ENCODE measurements at regions not wholly inside any gene's neighbourhood (a gene's known extent, or its start where the extent isn't known, plus 50 kb on each side); places are given as distances from the start of the nearest gene placed in this dataset.

GRCh38 chr10:28118985-28119628 is 120.2 kb upstream of the ODAD2 start:
- Histone ChIP-seq H3K27me3 (ENCODE audit: control insufficient read depth, insufficient read depth, low read length) (no peaks in the 10 kb centered on the region), H3K4me3 (ENCODE audit: low read depth, low read length) (no peak overlapping the region), H3K36me3 (ENCODE audit: control insufficient read depth, insufficient read depth, low read length) (no peaks in the 10 kb centered on the region)
- TF ChIP-seq CTCF (IDR thresholded peaks at IDR 0.05; ENCODE audit: insufficient read depth, low read length, severe bottlenecking): no peak
- DNase-seq (ENCODE audit: low read depth) (peak; percentile 19), FAIRE-seq (no peak)

- FAIRE-seq: no peak
- H3K27me3 ChIP-seq (ENCODE audit: control insufficient read depth, insufficient read depth, low read length): no peaks in the 10 kb centered on the region
- DNase-seq (ENCODE audit: low read depth): no peak
- TF ChIP-seq CTCF (IDR thresholded peaks at IDR 0.05; ENCODE audit: insufficient read depth, low read length, severe bottlenecking): no peak
- H3K36me3 ChIP-seq (ENCODE audit: control insufficient read depth, insufficient read depth, low read length): no peaks in the 10 kb centered on the region
- H3K4me3 ChIP-seq (ENCODE audit: low read depth, low read length): no peak overlapping the region
Observed at GRCh38 chr10:28113202-28113601, 114.3 kb upstream of the ODAD2 start.

GRCh38 chr10:28111712-28112111 is 112.8 kb upstream of the ODAD2 start:
- no peak overlapping the region for H3K4me3 ChIP-seq (ENCODE audit: low read depth, low read length)
- no peaks in the 10 kb centered on the region for H3K36me3 ChIP-seq (ENCODE audit: control insufficient read depth, insufficient read depth, low read length)
- DNase-seq (ENCODE audit: low read depth) (no peak), FAIRE-seq (no peak)
- H3K27me3 ChIP-seq (ENCODE audit: control insufficient read depth, insufficient read depth, low read length): no peaks in the 10 kb centered on the region
- TF ChIP-seq CTCF (IDR thresholded peaks at IDR 0.05; ENCODE audit: insufficient read depth, low read length, severe bottlenecking): no peak

- H3K27me3 ChIP-seq (ENCODE audit: control insufficient read depth, insufficient read depth, low read length): no peaks in the 10 kb centered on the region
- H3K36me3 ChIP-seq (ENCODE audit: control insufficient read depth, insufficient read depth, low read length): no peaks in the 10 kb centered on the region
- H3K4me3 ChIP-seq (ENCODE audit: low read depth, low read length): no peak overlapping the region
- no peak for TF ChIP-seq CTCF (IDR thresholded peaks at IDR 0.05; ENCODE audit: insufficient read depth, low read length, severe bottlenecking)
- FAIRE-seq (no peak), DNase-seq (ENCODE audit: low read depth) (no peak)
Observed at GRCh38 chr10:28105561-28105960, 106.7 kb upstream of the ODAD2 start.

- no peak for FAIRE-seq
Observed at GRCh38 chr10:28097633-28098032, 98.8 kb upstream of the ODAD2 start.

More at GRCh38 chr10:28097633-28098032, 98.8 kb upstream of the ODAD2 start:
- TF ChIP-seq CTCF (IDR thresholded peaks at IDR 0.05; ENCODE audit: insufficient read depth, low read length, severe bottlenecking): no peak
- Histone ChIP-seq H3K36me3 (ENCODE audit: control insufficient read depth, insufficient read depth, low read length) (no peaks in the 10 kb centered on the region), H3K27me3 (ENCODE audit: control insufficient read depth, insufficient read depth, low read length) (no peaks in the 10 kb centered on the region), H3K4me3 (ENCODE audit: low read depth, low read length) (no peak overlapping the region)
- no peak for DNase-seq (ENCODE audit: low read depth)

All from bronchial epithelial cell (primary cell).